ENCODE measurements at regions not wholly inside any gene's neighbourhood (a gene's known extent, or its start where the extent isn't known, plus 50 kb on each side); places are given as distances from the start of the nearest gene placed in this dataset.
A peak's percentile ranks its signal among the peaks of the same experiment; 100 is the strongest.

DNA sequence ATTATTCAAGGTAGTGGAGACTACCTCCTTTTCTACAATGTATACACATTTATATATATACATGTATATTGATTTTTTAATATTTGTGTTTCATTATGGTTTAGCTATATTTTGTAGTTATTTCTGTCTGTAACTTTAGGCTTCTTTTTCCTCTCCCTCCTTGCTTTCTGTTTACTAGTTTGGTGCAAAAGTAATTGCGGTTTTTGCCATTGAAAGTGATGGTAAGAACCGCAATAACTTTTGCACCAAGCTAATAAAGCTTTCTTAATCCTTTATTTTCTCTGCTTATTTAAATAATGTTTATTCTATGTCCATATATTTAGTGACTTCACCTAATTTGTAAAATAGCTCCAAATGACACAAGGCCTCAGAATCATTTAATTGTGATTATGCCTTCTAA, 195.3 kb upstream of the PLSCR5 start:
- TF ChIP-seq CTCF (IDR thresholded peaks at IDR 0.05; ENCODE audit: insufficient read depth, low read length, missing control alignments), result no peak
- POLR2A ChIA-PET, result interaction anchor here (0.9 kb wide), 1 partner anchor 14 kb away, joined by 3 read pairs; no protein-coding TSS in a partner anchor
- DNase-seq (ENCODE audit: low read depth, low spot score), result no peak
- CTCF ChIA-PET, result interaction anchor here (1.5 kb wide), 1 partner anchor 52 kb away, joined by 5 read pairs; no protein-coding TSS in a partner anchor
- no peak overlapping the region for H3K4me3 ChIP-seq (ENCODE audit: low read depth, low read length)

DNA sequence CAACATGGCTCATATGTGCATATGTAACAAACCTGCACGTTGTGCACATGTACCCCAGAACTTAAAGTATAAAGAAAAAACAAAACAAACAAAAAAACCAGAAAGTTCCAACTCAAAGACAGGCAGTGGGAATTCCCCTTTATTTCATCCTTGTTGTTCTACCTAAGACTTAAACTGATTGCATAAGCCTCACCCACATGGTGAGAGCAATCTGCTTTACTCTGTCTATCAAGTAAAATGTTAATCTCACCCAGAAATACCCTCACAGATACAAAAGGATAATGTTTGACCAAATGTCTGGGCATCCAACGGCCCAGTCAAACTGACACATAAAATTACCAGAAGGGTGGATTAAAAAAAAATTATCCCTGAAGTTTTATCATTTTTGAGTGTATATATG, 190.9 kb upstream of the PLSCR5 start:
- no peak overlapping the region for H3K4me3 ChIP-seq (ENCODE audit: low read depth, low read length)
- POLR2A ChIA-PET, result no interaction called here
- CTCF ChIA-PET, result no interaction called here

GRCh38 chr3:146783446-146783845, 178.3 kb upstream of the PLSCR5 start:
- no peak overlapping the region for H3K4me3 ChIP-seq (ENCODE audit: low read depth, low read length)
- ChIA-PET POLR2A (no interaction called here), CTCF (interaction anchor here (1.1 to 1.6 kb wide), 2 partner anchors 10 to 19 kb away, joined by 3 to 5 read pairs; no protein-coding TSS in a partner anchor)
- TF ChIP-seq CTCF (IDR thresholded peaks at IDR 0.05; ENCODE audit: insufficient read depth, low read length, missing control alignments), result no peak
- DNase-seq (ENCODE audit: low read depth, low spot score), result peak; percentile 16

More for the DNA sequence above, 190.9 kb upstream of the PLSCR5 start:
- no peak for DNase-seq (ENCODE audit: low read depth, low spot score)
- TF ChIP-seq CTCF (IDR thresholded peaks at IDR 0.05; ENCODE audit: insufficient read depth, low read length, missing control alignments), result no peak

DNA sequence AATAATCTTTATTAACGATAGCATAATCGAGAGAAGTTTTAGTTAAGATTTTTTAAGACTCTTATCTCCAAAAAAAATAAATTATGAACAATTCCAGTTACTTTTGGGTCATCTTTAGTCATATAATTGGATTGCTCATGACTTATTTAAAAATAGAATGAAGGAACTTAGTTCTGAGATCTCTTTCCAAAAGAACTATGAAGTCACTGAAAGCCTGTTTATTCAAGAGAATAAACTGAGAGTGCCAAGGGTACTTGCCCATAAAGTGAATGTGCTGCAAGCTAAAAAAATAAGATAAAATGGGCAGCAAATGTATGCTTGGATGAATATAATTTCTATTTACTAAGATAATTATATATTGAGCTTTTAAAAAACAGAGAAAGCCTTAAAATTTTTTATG, 176.5 kb upstream of the PLSCR5 start:
- peak; percentile 19 for DNase-seq (ENCODE audit: low read depth, low spot score)
- ChIA-PET POLR2A (no interaction called here), CTCF (interaction anchor here (1.1 to 1.2 kb wide), 3 partner anchors 21 to 33 kb away, joined by 3 read pairs; no protein-coding TSS in a partner anchor)
- H3K4me3 ChIP-seq (ENCODE audit: low read depth, low read length), result no peak overlapping the region
- TF ChIP-seq CTCF (IDR thresholded peaks at IDR 0.05; ENCODE audit: insufficient read depth, low read length, missing control alignments), result no peak

- no peak for TF ChIP-seq CTCF (IDR thresholded peaks at IDR 0.05; ENCODE audit: insufficient read depth, low read length, missing control alignments)
- ChIA-PET POLR2A (no interaction called here), CTCF (interaction anchor here (1.1 to 1.2 kb wide), 2 partner anchors 32 to 33 kb away, joined by 3 read pairs; no protein-coding TSS in a partner anchor)
- no peak overlapping the region for H3K4me3 ChIP-seq (ENCODE audit: low read depth, low read length)
- DNase-seq (ENCODE audit: low read depth, low spot score), result no peak
Measured at GRCh38 chr3:146781059-146781458, 175.9 kb upstream of the PLSCR5 start.

GRCh38 chr3:146780251-146780650, 175.1 kb upstream of the PLSCR5 start:
- no peak for TF ChIP-seq CTCF (IDR thresholded peaks at IDR 0.05; ENCODE audit: insufficient read depth, low read length, missing control alignments)
- DNase-seq (ENCODE audit: low read depth, low spot score), result peak; percentile 7
- ChIA-PET POLR2A (no interaction called here), CTCF (no interaction called here)
- no peak overlapping the region for H3K4me3 ChIP-seq (ENCODE audit: low read depth, low read length)

All from AG04449 (cell line).